ENCODE measurements at regions not wholly inside any gene's neighbourhood (a gene's known extent, or its start where the extent isn't known, plus 50 kb on each side); places are given as distances from the start of the nearest gene placed in this dataset.

- no peak overlapping the region for H3K9ac ChIP-seq (ENCODE audit: insufficient read depth, low read length)
- H3K27ac ChIP-seq (ENCODE audit: insufficient read depth, low read length), result no peak overlapping the region
- H3K27me3 ChIP-seq (ENCODE audit: control insufficient read depth, insufficient read depth, low read length), result no peaks in the 10 kb centered on the region
- H3K4me1 ChIP-seq (ENCODE audit: control insufficient read depth, extremely low read depth, insufficient read depth, low read length), result peaks cover 5% of the 10 kb centered on the region
- H3K4me3 ChIP-seq (replicated peaks in 1 of 4; ENCODE audit: control extremely low read depth in 1 of 4, insufficient read depth in 1 of 4, low read depth in 3 of 4, low read length in 4 of 4), result no peak overlapping the region
- H2AFZ ChIP-seq (ENCODE audit: low read length), result no peak overlapping the region
- no peaks in the 10 kb centered on the region for H4K20me1 ChIP-seq (ENCODE audit: control insufficient read depth, extremely low read depth, insufficient read depth, low read length)
- no peaks in the 10 kb centered on the region for H3K79me2 ChIP-seq (ENCODE audit: control insufficient read depth, insufficient read depth, low read length)
- no peak for TF ChIP-seq EZH2 (IDR thresholded peaks at IDR 0.05; ENCODE audit: low read length, missing control alignments)
- TF ChIP-seq CTCF (conservative IDR thresholded peaks at IDR 0.05 in 1 of 2, IDR thresholded peaks at IDR 0.05 in 1 of 2; ENCODE audit: low read depth in 1 of 2, low read length in 2 of 2), result no peak
- peak; percentile 72 to 82 for DNase-seq (ENCODE audit: low read depth in 2 of 2)
- no peaks in the 10 kb centered on the region for H3K9me3 ChIP-seq (ENCODE audit: control insufficient read depth, insufficient read depth, low read depth, low read length)
- no peak overlapping the region for H3K4me2 ChIP-seq (ENCODE audit: extremely low read depth, insufficient read depth, low read length)
- H3K36me3 ChIP-seq (ENCODE audit: control insufficient read depth, insufficient read depth, low read length), result no peaks in the 10 kb centered on the region
Measured at GRCh38 chr10:90326498-90327267, 531.2 kb downstream of the HTR7 start.

GRCh38 chr10:90327611-90328010 is 530.2 kb downstream of the HTR7 start:
- no peaks in the 10 kb centered on the region for H3K36me3 ChIP-seq (ENCODE audit: control insufficient read depth, insufficient read depth, low read length)
- H2AFZ ChIP-seq (ENCODE audit: low read length), result no peak overlapping the region
- no peaks in the 10 kb centered on the region for H3K79me2 ChIP-seq (ENCODE audit: control insufficient read depth, insufficient read depth, low read length)
- H3K9ac ChIP-seq (ENCODE audit: insufficient read depth, low read length), result no peak overlapping the region
- no peaks in the 10 kb centered on the region for H4K20me1 ChIP-seq (ENCODE audit: control insufficient read depth, extremely low read depth, insufficient read depth, low read length)
- H3K27me3 ChIP-seq (ENCODE audit: control insufficient read depth, insufficient read depth, low read length), result no peaks in the 10 kb centered on the region
- H3K27ac ChIP-seq (ENCODE audit: insufficient read depth, low read length), result no peak overlapping the region
- H3K4me3 ChIP-seq (replicated peaks in 1 of 4; ENCODE audit: control extremely low read depth in 1 of 4, insufficient read depth in 1 of 4, low read depth in 3 of 4, low read length in 4 of 4), result no peak overlapping the region
- peaks cover 5% of the 10 kb centered on the region for H3K4me1 ChIP-seq (ENCODE audit: control insufficient read depth, extremely low read depth, insufficient read depth, low read length)
- H3K4me2 ChIP-seq (ENCODE audit: extremely low read depth, insufficient read depth, low read length), result no peak overlapping the region
- TF ChIP-seq EZH2 (IDR thresholded peaks at IDR 0.05; ENCODE audit: low read length, missing control alignments) (no peak), CTCF (conservative IDR thresholded peaks at IDR 0.05 in 1 of 2, IDR thresholded peaks at IDR 0.05 in 1 of 2; ENCODE audit: low read depth in 1 of 2, low read length in 2 of 2) (no peak)
- no peaks in the 10 kb centered on the region for H3K9me3 ChIP-seq (ENCODE audit: control insufficient read depth, insufficient read depth, low read depth, low read length)
- DNase-seq (ENCODE audit: low read depth in 2 of 2), result no peak

GRCh38 chr10:90328459-90328858 is 529.4 kb downstream of the HTR7 start:
- Histone ChIP-seq H2AFZ (ENCODE audit: low read length) (no peak overlapping the region), H3K9ac (ENCODE audit: insufficient read depth, low read length) (no peak overlapping the region), H4K20me1 (ENCODE audit: control insufficient read depth, extremely low read depth, insufficient read depth, low read length) (no peaks in the 10 kb centered on the region), H3K27me3 (ENCODE audit: control insufficient read depth, insufficient read depth, low read length) (no peaks in the 10 kb centered on the region), H3K36me3 (ENCODE audit: control insufficient read depth, insufficient read depth, low read length) (no peaks in the 10 kb centered on the region), H3K4me2 (ENCODE audit: extremely low read depth, insufficient read depth, low read length) (no peak overlapping the region), H3K79me2 (ENCODE audit: control insufficient read depth, insufficient read depth, low read length) (no peaks in the 10 kb centered on the region), H3K27ac (ENCODE audit: insufficient read depth, low read length) (no peak overlapping the region), H3K4me1 (ENCODE audit: control insufficient read depth, extremely low read depth, insufficient read depth, low read length) (peaks cover 5% of the 10 kb centered on the region), H3K4me3 (replicated peaks in 1 of 4; ENCODE audit: control extremely low read depth in 1 of 4, insufficient read depth in 1 of 4, low read depth in 3 of 4, low read length in 4 of 4) (no peak overlapping the region), H3K9me3 (ENCODE audit: control insufficient read depth, insufficient read depth, low read depth, low read length) (no peaks in the 10 kb centered on the region)
- peak in 1 of 2 donors; percentile 29 for DNase-seq (ENCODE audit: low read depth in 2 of 2)
- no peak for TF ChIP-seq EZH2 (IDR thresholded peaks at IDR 0.05; ENCODE audit: low read length, missing control alignments)
- TF ChIP-seq CTCF (conservative IDR thresholded peaks at IDR 0.05 in 1 of 2, IDR thresholded peaks at IDR 0.05 in 1 of 2; ENCODE audit: low read depth in 1 of 2, low read length in 2 of 2), result no peak

Data from fibroblast of lung (primary cell).